T1000 (cell line): ENCODE measurements at regions not wholly inside any gene's neighbourhood (a gene's known extent, or its start where the extent isn't known, plus 50 kb on each side); places are given as distances from the start of the nearest gene placed in this dataset.
"Not testable (repeated sequence)": the region's sequence is repeated elsewhere in the genome, so short reads cannot be mapped to it uniquely, and the experiment has no call there.

Source experiments
- DNase-seq: peaks from one replicate; lab custom pipeline; 2025; ENCODE audit warnings: mixed read lengths; lab: John Stamatoyannopoulos, UW

DNA sequence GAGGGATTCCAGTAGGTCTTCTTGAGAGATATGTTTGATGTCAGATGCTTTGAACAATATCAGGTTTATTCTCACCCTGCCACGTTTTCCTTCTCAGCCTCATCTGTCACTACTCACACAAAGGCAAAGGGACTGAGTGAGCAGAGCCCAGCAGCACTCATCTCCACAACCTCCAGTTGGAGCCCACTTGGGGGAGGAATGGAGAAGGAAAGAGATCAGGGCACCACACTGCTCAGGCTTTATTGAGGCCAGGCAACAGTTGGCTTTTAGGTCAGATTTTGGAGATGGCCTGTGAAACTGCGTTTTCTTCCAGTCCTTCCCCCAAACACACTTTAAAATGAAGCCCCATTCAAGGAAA, 57.3 kb upstream of the SEC22B start:
- not testable (repeated sequence) for DNase-seq

DNA sequence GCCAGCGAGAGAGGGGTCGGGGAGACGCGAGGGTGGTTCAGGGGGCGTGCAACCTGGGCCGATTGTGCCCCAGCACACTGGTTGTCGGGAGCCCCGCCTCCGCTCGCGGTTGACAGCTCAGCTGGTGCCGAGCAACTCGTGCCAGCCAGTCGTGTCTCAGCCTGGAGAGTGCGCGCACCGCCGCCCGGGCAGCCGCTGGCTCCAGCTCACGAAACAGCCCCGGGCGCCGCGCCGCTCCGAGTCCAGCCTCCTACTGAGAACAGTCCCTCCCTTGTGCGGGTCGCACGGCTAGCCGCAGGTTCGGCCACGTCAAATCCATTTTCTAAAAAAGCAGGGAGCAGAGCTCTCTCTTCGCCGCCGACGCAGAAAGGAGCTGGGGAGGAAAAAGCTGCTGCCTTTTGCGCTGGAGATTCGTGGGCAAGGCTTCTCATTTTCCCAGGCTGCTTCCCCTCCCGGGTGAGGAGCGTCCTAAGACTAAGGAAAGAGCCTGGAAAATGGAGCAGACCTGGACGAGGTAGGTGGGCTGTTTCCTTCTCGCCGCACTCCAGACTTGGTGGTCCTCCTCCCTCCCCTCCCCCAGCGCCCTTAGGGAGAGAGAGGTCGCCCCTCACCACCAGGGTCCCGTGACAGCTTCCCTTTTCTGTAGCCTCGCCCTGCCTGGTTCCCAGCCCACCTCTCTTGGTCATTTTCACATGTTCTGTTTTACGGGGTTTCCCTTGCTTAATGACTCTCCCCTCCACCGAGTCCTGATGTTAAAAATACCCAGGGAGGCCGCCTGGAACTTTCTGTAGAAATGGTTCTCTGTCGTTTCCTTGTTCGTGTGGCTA, 56.7 kb upstream of the SEC22B start:
- not testable (repeated sequence) for DNase-seq

DNA sequence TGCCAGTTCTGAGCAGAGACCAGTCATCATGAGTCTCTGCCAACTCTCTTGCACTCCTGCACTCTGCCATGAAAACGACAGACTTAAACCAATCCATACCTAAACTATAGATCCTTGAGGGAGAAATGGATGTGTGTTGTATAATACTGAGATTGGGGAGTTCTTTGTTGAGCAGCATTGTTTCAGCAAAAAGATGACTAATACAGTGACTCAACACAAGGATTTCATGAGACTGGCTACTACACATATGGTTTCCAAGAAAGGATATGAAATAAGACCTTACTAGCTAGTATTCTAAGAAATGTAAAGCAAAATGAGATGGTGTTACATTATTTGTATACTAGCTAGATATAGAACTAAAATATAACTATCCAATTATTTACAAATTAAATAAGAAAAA, 53.5 kb upstream of the SEC22B start:
- DNase-seq: not testable (repeated sequence)
